HCT116 (cell line): ENCODE measurements at regions not wholly inside any gene's neighbourhood (a gene's known extent, or its start where the extent isn't known, plus 50 kb on each side); places are given as distances from the start of the nearest gene placed in this dataset.

ENCODE experiments used
- ATAC-seq: fragments of 200-7000 bp; cut with Tn5 transposase; 2 replicates; pipeline ENCODE4 v1.9.1; 2020; ENCODE audit warnings: mild to moderate bottlenecking, moderate library complexity
- BruUV-seq: library from RNA; stranded (reverse); fragments of 400-500 nt; replicated peaks from 2 replicates; lab custom pipeline; 2021; lab: Mats Ljungman, UMichigan
- CTCF ChIA-PET: fragments of 300-600 bp; sonication (Branson Sonifier 250); formaldehyde crosslinking; loops from one replicate; lab custom pipeline; 2021; ENCODE audit warnings: antibody characterized with exemption; lab: Charles Lee
- POLR2A ChIA-PET: fragments of 300-600, 350-600 bp; sonication (Branson Sonifier 250); formaldehyde crosslinking; loops from one replicate; lab custom pipeline; 2021; ENCODE audit warnings: antibody characterized with exemption; lab: Charles Lee
- RAD21 ChIA-PET, 2 experiments: fragments of 300-600 bp; sonication (Branson Sonifier 250); formaldehyde crosslinking; loops; one replicate each; lab custom pipeline; 2023; ENCODE audit warnings: low total read pairs in 2 of 2; ENCODE audit not compliant: uncharacterized antibody in 2 of 2, unreplicated experiment in 2 of 2, low non-redundant PET in 1 of 2; lab: Charles Lee
- DNase-seq: peaks from one replicate; pipeline ENCODE4 v3.0.0-alpha.2; 2010; ENCODE audit warnings: low read depth, low spot score
- H2AFZ ChIP-seq: fragments of 200-600 bp; shearing (Covaris generic), sonication (generic); 2 replicates; pipeline ENCODE4 v1.6.1; 2017; ENCODE audit warnings: low read depth, mixed run types, mixed read lengths, antibody characterized with exemption, low read length; ENCODE audit not compliant: poor library complexity, severe bottlenecking
- H3K27ac ChIP-seq: 2 replicates; pipeline ENCODE4 v1.5.1; 2012; ENCODE audit warnings: low read depth, low read length
- H3K27me3 ChIP-seq: fragments of 200-600 bp; sonication (generic); 2 replicates; pipeline ENCODE4 v1.6.1; 2016; ENCODE audit warnings: mixed run types, low read length, mixed read lengths; ENCODE audit not compliant: insufficient read depth
- H3K36me3 ChIP-seq, 2 experiments: fragments of 200-500 bp in 1 of 2; fragments of 200-600 bp in 1 of 2; sonication (Bioruptor generic) in 1 of 2; sonication (generic) in 1 of 2; 2 replicates each; pipeline versions ENCODE4 v1.5.1 to v1.6.1; 2014 to 2016; ENCODE audit warnings: low read length in 2 of 2, inconsistent platforms in 1 of 2, mixed read lengths in 1 of 2, mixed run types in 1 of 2; ENCODE audit not compliant: insufficient read depth in 2 of 2, control insufficient read depth in 1 of 2
- H3K4me1 ChIP-seq, 2 experiments: fragments of 200-600 bp in 1 of 2; sonication (generic) in 1 of 2; 2 replicates each; pipeline versions ENCODE4 v1.5.1 to v1.6.1; 2012 to 2017; ENCODE audit warnings: low read length in 2 of 2, inconsistent platforms in 1 of 2, mild to moderate bottlenecking in 1 of 2, mixed read lengths in 1 of 2, mixed run types in 1 of 2, moderate library complexity in 1 of 2; ENCODE audit not compliant: insufficient read depth in 2 of 2, control insufficient read depth in 1 of 2
- H3K4me2 ChIP-seq: fragments of 200-600 bp; sonication (generic); 2 replicates; pipeline ENCODE4 v1.6.1; 2017; ENCODE audit warnings: mixed run types, low read length, mixed read lengths
- H3K4me3 ChIP-seq, 2 experiments: fragments of 200-600 bp in 1 of 2; sonication (generic) in 1 of 2; replicated peaks in 1 of 2; 2 replicates each; pipeline ENCODE4 v1.5.1; 2011 to 2016; ENCODE audit warnings: low read length in 2 of 2, control low read depth in 1 of 2, low read depth in 1 of 2, mild to moderate bottlenecking in 1 of 2, mixed read lengths in 1 of 2, mixed run types in 1 of 2
- H3K79me2 ChIP-seq: fragments of 200-600 bp; sonication (generic); 2 replicates; pipeline ENCODE4 v1.6.1; 2017; ENCODE audit warnings: mild to moderate bottlenecking, mixed run types, low read length, moderate library complexity, mixed read lengths; ENCODE audit not compliant: insufficient read depth
- H3K9ac ChIP-seq: fragments of 200-600 bp; sonication (generic); 2 replicates; pipeline ENCODE4 v1.6.1; 2016; ENCODE audit warnings: low read length, mixed read lengths
- H3K9me2 ChIP-seq: fragments of 200-600 bp; sonication (generic), shearing (Covaris generic); 2 replicates; pipeline ENCODE4 v1.6.1; 2017; ENCODE audit warnings: mixed run types, mild to moderate bottlenecking, moderate library complexity; ENCODE audit not compliant: insufficient read depth
- H3K9me3 ChIP-seq, 2 experiments: fragments of 200-500 bp in 1 of 2; fragments of 200-600 bp in 1 of 2; sonication (Bioruptor generic) in 1 of 2; sonication (generic) in 1 of 2; 2 replicates each; pipeline ENCODE4 v1.6.1; 2014 to 2017; ENCODE audit warnings: low read length in 2 of 2, mixed read lengths in 2 of 2, inconsistent platforms in 1 of 2, low read depth in 1 of 2, mild to moderate bottlenecking in 1 of 2, mixed run types in 1 of 2, moderate library complexity in 1 of 2; ENCODE audit not compliant: control insufficient read depth in 1 of 2, insufficient read depth in 1 of 2
- H4K20me1 ChIP-seq: fragments of 200-600 bp; sonication (generic), shearing (Covaris generic); 2 replicates; pipeline ENCODE4 v1.6.1; 2017; ENCODE audit warnings: mixed run types, mild to moderate bottlenecking, moderate library complexity; ENCODE audit not compliant: insufficient read depth
- CEBPB ChIP-seq: IDR thresholded peaks from 2 replicates; pipeline ENCODE4 v1.6.1; 2012; ENCODE audit warnings: low read depth
- EGR1 ChIP-seq: IDR thresholded peaks from 2 replicates; pipeline ENCODE4 v1.6.1; 2012; ENCODE audit warnings: low read depth
- EZH2 ChIP-seq: fragments of 200-600 bp; sonication (generic); IDR thresholded peaks from 2 replicates; pipeline ENCODE4 v1.6.1; 2017; ENCODE audit warnings: antibody characterized with exemption, mixed run types
- EZH2phosphoT487 ChIP-seq: fragments of 200-600 bp; IDR thresholded peaks from 2 replicates; pipeline ENCODE4 v1.6.1; 2018; ENCODE audit warnings: antibody characterized with exemption, borderline replicate concordance
- JUND ChIP-seq: IDR thresholded peaks from 2 replicates; pipeline ENCODE4 v1.6.1; 2012
- POLR2A ChIP-seq: IDR thresholded peaks from 2 replicates; pipeline ENCODE4 v1.7.0; 2011; ENCODE audit warnings: borderline replicate concordance; ENCODE audit not compliant: insufficient read depth, insufficient read length; ENCODE audit errors: extremely low read depth
- POLR2AphosphoS5 ChIP-seq: IDR thresholded peaks from 2 replicates; pipeline ENCODE4 v1.6.1; 2011; ENCODE audit warnings: mild to moderate bottlenecking, low read depth, low read length, moderate library complexity
- SIN3A ChIP-seq: IDR thresholded peaks from 2 replicates; pipeline ENCODE4 v1.6.1; 2012; ENCODE audit warnings: low read depth
- SP1 ChIP-seq: IDR thresholded peaks from 2 replicates; pipeline ENCODE4 v1.6.1; 2012; ENCODE audit warnings: low read depth
- SRF ChIP-seq: IDR thresholded peaks from 2 replicates; pipeline ENCODE4 v1.6.1; 2012; ENCODE audit warnings: low read depth
- YY1 ChIP-seq: IDR thresholded peaks from 2 replicates; pipeline ENCODE4 v1.6.1; 2011; ENCODE audit warnings: low read length, low read depth, moderate library complexity, mild to moderate bottlenecking; ENCODE audit not compliant: insufficient replicate concordance; ENCODE audit errors: extremely low read depth
- intact Hi-C: fragments of 100-400 bp; cut with micrococcal nuclease; formaldehyde crosslinking; loops from 2 replicates; pipeline ENCODE4 v1.10.0; 2022
- TF ChIP-seq, protein P1 (sequence below): IDR thresholded peaks from 2 replicates; pipeline ENCODE4 v1.6.1; 2012
- TF ChIP-seq, protein P2 (sequence below): IDR thresholded peaks from 2 replicates; pipeline ENCODE4 v1.6.1; 2012; ENCODE audit warnings: low read depth
- TF ChIP-seq, protein P3 (sequence below), 3 experiments: fragments of 200-600 bp in 1 of 3; sonication (generic) in 1 of 3; IDR thresholded peaks in 2 of 3; conservative IDR thresholded peaks in 1 of 3; 2 replicates each; pipeline ENCODE4 v1.5.1; 2012 to 2017; ENCODE audit warnings: low read depth in 2 of 3, low read length in 2 of 3, antibody characterized with exemption in 1 of 3, borderline replicate concordance in 1 of 3, control low read depth in 1 of 3, mild to moderate bottlenecking in 1 of 3, mixed read lengths in 1 of 3, mixed run types in 1 of 3, moderate library complexity in 1 of 3; ENCODE audit not compliant: insufficient read depth in 1 of 3
- TF ChIP-seq, protein P4 (sequence below): IDR thresholded peaks from 2 replicates; pipeline ENCODE4 v1.6.1; 2012
- TF ChIP-seq, protein P5 (sequence below): IDR thresholded peaks from 2 replicates; pipeline ENCODE4 v1.6.1; 2011; ENCODE audit warnings: mild to moderate bottlenecking, low read length, moderate library complexity; ENCODE audit not compliant: insufficient replicate concordance; ENCODE audit errors: extremely low read depth

DNA sequence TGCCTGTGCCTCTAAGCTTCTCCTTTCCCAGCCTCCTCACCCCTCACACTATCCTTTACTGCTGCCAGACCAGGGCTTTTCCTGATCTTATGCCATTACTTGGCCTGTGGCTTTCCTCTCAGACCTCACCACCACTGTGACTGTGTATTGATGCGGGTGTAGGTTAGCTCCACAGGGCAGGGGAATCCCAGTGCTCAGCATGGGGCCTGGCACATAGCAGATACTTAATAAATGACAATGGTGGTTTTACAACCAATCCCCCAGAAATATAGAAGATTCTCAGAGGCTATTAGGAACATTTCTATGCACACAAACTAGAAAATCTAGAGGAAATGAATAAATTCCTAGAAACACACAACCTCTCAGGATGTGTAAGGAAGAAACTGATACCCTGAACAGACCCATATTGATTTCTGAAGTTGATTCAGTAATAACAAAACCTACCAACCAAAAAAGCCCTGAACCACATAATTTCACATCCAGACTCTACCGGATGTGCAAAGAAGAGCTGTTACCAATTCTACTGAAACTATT, 129.6 kb upstream of the QRFPR start (continued):
- TF ChIP-seq SP1: no peak
- no peak for TF ChIP-seq YY1
- TF ChIP-seq, protein P1, sequence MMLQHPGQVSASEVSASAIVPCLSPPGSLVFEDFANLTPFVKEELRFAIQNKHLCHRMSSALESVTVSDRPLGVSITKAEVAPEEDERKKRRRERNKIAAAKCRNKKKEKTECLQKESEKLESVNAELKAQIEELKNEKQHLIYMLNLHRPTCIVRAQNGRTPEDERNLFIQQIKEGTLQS: no peak
- no peak for TF ChIP-seq EZH2

DNA sequence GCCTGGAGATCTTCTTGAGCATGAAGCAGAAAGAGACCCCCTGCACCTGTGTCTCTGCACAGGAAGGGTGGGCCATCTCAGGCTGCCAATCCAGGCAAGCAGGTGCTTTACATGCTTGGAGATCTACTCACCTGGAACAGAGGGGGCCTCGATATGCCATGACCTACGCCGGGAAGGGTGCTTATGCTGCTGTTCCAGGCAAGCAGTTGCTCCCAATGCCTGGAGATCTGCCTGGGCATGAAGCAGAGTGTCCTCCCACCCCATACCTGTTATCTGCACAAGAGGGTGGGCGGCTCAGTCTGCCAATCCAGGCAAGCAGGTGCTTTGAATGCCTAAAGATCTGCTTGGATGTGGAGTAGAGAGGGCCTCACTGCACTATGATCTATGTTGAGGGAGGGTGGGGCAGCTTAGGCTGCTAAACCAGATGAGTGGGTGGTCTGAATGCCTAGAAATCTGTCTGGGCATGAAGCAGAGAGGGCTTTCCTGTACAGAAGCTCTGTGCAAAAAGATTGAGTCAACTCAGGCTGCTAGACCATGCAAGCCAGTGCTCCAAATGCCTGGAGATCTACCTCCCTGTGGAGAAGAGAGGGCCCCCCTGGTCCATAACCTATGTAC, 104.5 kb upstream of the QRFPR start:
- Histone ChIP-seq H3K9ac (no peak overlapping the region), H3K4me1 (no peaks in the 10 kb centered on the region; a peak in 1 of 4 replicates), H4K20me1 (no peaks in the 10 kb centered on the region), H3K4me2 (no peak overlapping the region), H3K9me2 (no peaks in the 10 kb centered on the region), H3K27ac (no peak overlapping the region), H3K9me3 (no peaks in the 10 kb centered on the region), H3K79me2 (no peaks in the 10 kb centered on the region), H3K27me3 (no peaks in the 10 kb centered on the region), H3K4me3 (no peak overlapping the region), H2AFZ (no peak overlapping the region), H3K36me3 (no peaks in the 10 kb centered on the region)
- CTCF ChIA-PET: no interaction called here
- no TSS peak for BruUV-seq
- POLR2A ChIA-PET: no interaction called here
- intact Hi-C loops: loop anchor here (2.0 kb wide), 1 partner anchor 252 kb away; no protein-coding TSS in a partner anchor
- DNase-seq (no peak), ATAC-seq (no peak)
- RAD21 ChIA-PET: no interaction called here
- TF ChIP-seq EZH2: no peak
- TF ChIP-seq EZH2phosphoT487: no peak
- TF ChIP-seq, protein P2, sequence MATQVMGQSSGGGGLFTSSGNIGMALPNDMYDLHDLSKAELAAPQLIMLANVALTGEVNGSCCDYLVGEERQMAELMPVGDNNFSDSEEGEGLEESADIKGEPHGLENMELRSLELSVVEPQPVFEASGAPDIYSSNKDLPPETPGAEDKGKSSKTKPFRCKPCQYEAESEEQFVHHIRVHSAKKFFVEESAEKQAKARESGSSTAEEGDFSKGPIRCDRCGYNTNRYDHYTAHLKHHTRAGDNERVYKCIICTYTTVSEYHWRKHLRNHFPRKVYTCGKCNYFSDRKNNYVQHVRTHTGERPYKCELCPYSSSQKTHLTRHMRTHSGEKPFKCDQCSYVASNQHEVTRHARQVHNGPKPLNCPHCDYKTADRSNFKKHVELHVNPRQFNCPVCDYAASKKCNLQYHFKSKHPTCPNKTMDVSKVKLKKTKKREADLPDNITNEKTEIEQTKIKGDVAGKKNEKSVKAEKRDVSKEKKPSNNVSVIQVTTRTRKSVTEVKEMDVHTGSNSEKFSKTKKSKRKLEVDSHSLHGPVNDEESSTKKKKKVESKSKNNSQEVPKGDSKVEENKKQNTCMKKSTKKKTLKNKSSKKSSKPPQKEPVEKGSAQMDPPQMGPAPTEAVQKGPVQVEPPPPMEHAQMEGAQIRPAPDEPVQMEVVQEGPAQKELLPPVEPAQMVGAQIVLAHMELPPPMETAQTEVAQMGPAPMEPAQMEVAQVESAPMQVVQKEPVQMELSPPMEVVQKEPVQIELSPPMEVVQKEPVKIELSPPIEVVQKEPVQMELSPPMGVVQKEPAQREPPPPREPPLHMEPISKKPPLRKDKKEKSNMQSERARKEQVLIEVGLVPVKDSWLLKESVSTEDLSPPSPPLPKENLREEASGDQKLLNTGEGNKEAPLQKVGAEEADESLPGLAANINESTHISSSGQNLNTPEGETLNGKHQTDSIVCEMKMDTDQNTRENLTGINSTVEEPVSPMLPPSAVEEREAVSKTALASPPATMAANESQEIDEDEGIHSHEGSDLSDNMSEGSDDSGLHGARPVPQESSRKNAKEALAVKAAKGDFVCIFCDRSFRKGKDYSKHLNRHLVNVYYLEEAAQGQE: no peak
- TF ChIP-seq POLR2AphosphoS5: no peak
- TF ChIP-seq, protein P1: no peak
- TF ChIP-seq CEBPB: no peak
- no peak for TF ChIP-seq YY1
- TF ChIP-seq SRF: no peak
- no peak for TF ChIP-seq POLR2A
- TF ChIP-seq SIN3A: no peak
- TF ChIP-seq, protein P3, sequence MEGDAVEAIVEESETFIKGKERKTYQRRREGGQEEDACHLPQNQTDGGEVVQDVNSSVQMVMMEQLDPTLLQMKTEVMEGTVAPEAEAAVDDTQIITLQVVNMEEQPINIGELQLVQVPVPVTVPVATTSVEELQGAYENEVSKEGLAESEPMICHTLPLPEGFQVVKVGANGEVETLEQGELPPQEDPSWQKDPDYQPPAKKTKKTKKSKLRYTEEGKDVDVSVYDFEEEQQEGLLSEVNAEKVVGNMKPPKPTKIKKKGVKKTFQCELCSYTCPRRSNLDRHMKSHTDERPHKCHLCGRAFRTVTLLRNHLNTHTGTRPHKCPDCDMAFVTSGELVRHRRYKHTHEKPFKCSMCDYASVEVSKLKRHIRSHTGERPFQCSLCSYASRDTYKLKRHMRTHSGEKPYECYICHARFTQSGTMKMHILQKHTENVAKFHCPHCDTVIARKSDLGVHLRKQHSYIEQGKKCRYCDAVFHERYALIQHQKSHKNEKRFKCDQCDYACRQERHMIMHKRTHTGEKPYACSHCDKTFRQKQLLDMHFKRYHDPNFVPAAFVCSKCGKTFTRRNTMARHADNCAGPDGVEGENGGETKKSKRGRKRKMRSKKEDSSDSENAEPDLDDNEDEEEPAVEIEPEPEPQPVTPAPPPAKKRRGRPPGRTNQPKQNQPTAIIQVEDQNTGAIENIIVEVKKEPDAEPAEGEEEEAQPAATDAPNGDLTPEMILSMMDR (IDR thresholded peaks at IDR 0.05 in 2 of 3, conservative IDR thresholded peaks at IDR 0.05 in 1 of 3; ENCODE audit: borderline replicate concordance in 1 of 3, insufficient read depth in 1 of 3, low read depth in 2 of 3, low read length in 2 of 3): no peak
- TF ChIP-seq, protein P4, sequence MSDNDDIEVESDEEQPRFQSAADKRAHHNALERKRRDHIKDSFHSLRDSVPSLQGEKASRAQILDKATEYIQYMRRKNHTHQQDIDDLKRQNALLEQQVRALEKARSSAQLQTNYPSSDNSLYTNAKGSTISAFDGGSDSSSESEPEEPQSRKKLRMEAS: no peak
- TF ChIP-seq, protein P5, sequence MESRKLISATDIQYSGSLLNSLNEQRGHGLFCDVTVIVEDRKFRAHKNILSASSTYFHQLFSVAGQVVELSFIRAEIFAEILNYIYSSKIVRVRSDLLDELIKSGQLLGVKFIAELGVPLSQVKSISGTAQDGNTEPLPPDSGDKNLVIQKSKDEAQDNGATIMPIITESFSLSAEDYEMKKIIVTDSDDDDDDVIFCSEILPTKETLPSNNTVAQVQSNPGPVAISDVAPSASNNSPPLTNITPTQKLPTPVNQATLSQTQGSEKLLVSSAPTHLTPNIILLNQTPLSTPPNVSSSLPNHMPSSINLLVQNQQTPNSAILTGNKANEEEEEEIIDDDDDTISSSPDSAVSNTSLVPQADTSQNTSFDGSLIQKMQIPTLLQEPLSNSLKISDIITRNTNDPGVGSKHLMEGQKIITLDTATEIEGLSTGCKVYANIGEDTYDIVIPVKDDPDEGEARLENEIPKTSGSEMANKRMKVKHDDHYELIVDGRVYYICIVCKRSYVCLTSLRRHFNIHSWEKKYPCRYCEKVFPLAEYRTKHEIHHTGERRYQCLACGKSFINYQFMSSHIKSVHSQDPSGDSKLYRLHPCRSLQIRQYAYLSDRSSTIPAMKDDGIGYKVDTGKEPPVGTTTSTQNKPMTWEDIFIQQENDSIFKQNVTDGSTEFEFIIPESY: no peak
- no peak for TF ChIP-seq EGR1
- no peak for TF ChIP-seq JUND
